ENCODE measurements at regions not wholly inside any gene's neighbourhood (a gene's known extent, or its start where the extent isn't known, plus 50 kb on each side); places are given as distances from the start of the nearest gene placed in this dataset.

DNA sequence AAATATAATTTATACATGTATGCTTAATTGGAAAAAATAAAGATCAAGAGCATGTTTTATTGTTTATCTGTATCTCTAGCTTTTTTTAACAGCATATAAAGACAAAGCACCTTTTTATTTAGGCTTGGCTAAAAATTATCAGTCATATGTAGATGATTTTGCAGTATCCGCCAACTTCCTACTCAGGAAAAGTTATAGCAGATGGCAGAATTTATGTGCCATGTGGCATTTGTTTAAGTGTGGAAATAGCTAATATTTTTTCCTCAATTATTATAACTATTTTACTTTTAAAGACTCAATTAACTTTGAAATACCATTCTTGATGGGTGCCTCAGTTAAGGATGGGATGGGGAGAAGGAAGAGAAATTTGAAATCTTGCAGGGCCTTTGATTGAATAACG lies 762.1 kb upstream of the RBFOX1 start:
- TF ChIP-seq POLR2AphosphoS5 (IDR thresholded peaks at IDR 0.05; ENCODE audit: low read depth, low read length), result no peak
- TF ChIP-seq TAF1 (IDR thresholded peaks at IDR 0.05; ENCODE audit: borderline replicate concordance, low read depth, low read length), result no peak

All from GM12892 (cell line).